Lower leg skin (tissue), 3 donors: ENCODE measurements at regions not wholly inside any gene's neighbourhood (a gene's known extent, or its start where the extent isn't known, plus 50 kb on each side); places are given as distances from the start of the nearest gene placed in this dataset.

ENCODE experiments used
- POLR2A ChIP-seq, 2 donors: fragments of 450-650 bp; IDR thresholded peaks; one replicate each; pipeline ENCODE4 v1.6.1; 2016 to 2017; ENCODE audit warnings: antibody characterized with exemption in 2 of 2, mild to moderate bottlenecking in 1 of 2, moderate library complexity in 1 of 2
- TF ChIP-seq, protein P1 (sequence below), 3 donors: fragments of 450-650 bp; IDR thresholded peaks; one replicate each; pipeline ENCODE4 v1.5.1; 2016; ENCODE audit warnings: antibody characterized with exemption in 3 of 3, mild to moderate bottlenecking in 3 of 3, moderate library complexity in 2 of 3

DNA sequence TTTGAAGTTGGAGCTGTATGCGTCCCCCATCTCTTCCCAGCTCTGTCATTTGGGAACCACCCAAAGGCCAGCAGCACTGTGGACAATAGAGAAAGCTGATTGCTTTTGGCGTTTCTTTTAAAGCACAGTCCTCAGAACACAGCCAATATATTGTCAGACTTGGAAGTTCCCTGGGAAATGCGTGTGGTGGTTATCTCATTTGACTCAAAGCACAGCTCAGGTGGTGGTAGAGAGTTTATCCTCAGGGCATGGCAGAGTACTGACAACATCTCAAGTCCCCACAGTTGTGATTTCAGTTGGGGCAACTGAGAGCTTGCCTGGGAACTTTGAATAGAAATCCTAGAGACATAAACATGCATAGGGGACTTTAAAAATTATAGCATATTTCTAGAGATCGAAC lies 601.3 kb downstream of the ETS1 start:
- no peak for TF ChIP-seq POLR2A (IDR thresholded peaks at IDR 0.05)
- TF ChIP-seq, protein P1, sequence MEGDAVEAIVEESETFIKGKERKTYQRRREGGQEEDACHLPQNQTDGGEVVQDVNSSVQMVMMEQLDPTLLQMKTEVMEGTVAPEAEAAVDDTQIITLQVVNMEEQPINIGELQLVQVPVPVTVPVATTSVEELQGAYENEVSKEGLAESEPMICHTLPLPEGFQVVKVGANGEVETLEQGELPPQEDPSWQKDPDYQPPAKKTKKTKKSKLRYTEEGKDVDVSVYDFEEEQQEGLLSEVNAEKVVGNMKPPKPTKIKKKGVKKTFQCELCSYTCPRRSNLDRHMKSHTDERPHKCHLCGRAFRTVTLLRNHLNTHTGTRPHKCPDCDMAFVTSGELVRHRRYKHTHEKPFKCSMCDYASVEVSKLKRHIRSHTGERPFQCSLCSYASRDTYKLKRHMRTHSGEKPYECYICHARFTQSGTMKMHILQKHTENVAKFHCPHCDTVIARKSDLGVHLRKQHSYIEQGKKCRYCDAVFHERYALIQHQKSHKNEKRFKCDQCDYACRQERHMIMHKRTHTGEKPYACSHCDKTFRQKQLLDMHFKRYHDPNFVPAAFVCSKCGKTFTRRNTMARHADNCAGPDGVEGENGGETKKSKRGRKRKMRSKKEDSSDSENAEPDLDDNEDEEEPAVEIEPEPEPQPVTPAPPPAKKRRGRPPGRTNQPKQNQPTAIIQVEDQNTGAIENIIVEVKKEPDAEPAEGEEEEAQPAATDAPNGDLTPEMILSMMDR (IDR thresholded peaks at IDR 0.05), result no peak
